HG03469 (cell line): ENCODE measurements at regions not wholly inside any gene's neighbourhood (a gene's known extent, or its start where the extent isn't known, plus 50 kb on each side); places are given as distances from the start of the nearest gene placed in this dataset.
A peak's percentile ranks its signal among the peaks of the same experiment; 100 is the strongest.

ENCODE experiments used
- ATAC-seq: cut with Tn5 transposase; IDR thresholded peaks from one replicate; pipeline ENCODE4 v1.9.1; 2021; ENCODE audit warnings: mild to moderate bottlenecking, moderate library complexity, moderate number of reproducible peaks; ENCODE audit not compliant: unreplicated experiment

- ATAC-seq, result no peak
Measured at GRCh38 chr1:98084188-98084587, 163.4 kb upstream of the DPYD start.

- ATAC-seq, result no peak
Measured at GRCh38 chr1:98081944-98082343, 161.1 kb upstream of the DPYD start.

GRCh38 chr1:98078596-98078995, 157.8 kb upstream of the DPYD start:
- ATAC-seq, result no peak

DNA sequence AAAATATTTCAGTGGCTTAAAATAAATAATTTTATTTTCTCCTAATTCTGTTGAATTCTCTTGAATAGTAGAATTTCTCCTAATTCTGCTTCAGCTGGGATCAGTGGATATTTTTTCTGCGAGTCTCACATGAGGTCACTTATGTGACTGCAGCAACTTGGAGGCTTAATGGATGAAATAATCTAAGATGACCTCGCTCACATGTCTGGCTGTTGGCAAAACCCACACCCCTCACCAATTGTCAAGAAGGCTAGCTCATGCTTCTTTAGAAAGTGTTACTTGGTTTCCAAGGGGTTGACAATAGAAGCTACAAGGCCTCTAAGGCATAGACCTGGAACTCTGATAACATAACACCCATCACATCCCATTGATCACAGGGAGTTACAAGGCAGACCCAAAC, 156.9 kb upstream of the DPYD start:
- ATAC-seq, result no peak

GRCh38 chr1:98075626-98076025, 154.8 kb upstream of the DPYD start:
- no peak for ATAC-seq

DNA sequence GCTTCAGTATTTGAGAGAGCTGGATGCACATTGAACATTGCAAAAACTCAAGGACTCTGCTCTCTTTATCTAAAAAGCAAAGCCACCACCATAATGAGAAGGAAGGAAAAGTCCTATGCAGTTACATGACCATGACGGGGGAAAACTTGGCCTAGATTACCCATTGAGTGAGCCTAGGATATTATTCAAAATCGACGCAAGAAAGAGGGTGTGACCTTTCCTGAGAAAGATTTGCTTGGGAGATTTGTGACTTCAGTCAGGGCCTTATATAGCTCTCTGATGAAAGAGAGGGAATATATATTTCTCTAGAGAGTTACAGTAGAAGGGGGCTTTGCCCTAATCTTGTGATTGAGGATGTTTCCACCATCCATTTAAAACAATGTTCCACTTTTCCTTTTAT, 153.0 kb upstream of the DPYD start:
- no peak for ATAC-seq

- ATAC-seq, result no peak
Measured at GRCh38 chr1:98073106-98073505, 152.3 kb upstream of the DPYD start.

GRCh38 chr1:98072047-98072446, 151.2 kb upstream of the DPYD start:
- no peak for ATAC-seq

GRCh38 chr1:98068016-98068415, 147.2 kb upstream of the DPYD start:
- ATAC-seq, result no peak

DNA sequence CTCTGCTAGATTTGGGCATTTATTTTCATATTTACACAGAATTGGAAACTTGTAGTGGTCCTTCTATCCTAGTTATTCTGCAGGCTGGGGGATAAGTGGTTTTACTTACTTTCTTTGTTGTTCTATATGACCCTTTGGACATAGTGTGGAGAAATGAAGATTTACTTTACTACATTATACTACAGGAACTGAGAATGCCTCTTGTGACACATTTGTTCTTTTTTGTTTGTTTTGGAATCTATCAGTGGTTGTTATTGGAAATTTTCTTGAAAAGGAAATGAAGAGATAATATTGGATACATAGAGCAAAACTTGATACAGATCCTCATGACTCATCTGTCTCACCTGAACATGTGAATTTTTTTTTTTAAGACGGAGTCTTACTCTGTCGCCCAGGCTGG, 146.1 kb upstream of the DPYD start:
- ATAC-seq, result no peak

GRCh38 chr1:98059620-98060019, 138.8 kb upstream of the DPYD start:
- no peak for ATAC-seq

- no peak for ATAC-seq
Measured at GRCh38 chr1:98058676-98059075, 137.8 kb upstream of the DPYD start.

DNA sequence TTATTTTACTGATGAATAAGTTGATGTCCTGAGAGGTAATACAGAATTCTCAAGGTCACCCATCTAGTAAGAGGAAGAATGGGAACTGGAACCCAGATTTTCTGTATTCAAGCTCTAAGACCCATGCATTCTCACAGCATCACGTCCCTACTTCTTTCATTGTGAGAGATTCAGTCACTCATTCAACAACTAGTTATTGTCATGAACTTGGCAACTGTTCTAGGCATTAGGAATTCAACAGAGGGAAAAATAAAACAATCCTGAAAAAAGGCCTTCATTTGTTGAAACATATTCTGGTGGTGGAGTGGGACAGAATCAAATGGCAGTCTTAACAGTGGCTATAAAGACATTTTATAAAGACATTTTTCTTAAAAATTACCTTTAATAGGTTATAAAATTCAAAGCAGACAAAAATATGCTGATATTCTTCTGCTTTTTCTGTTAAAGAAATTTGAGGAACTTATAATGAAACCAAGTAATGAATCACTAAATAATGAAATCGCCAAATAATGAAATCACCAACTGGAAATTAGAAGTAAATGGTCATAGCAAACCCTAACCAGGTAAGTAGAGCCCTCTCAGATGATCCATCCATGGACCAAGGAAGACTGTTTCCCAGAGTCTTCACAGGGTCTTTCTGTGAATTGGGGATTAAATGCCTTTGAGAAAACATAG, 136.5 kb upstream of the DPYD start:
- ATAC-seq, result no peak

- no peak for ATAC-seq
Measured at GRCh38 chr1:98056781-98057180, 135.9 kb upstream of the DPYD start.

DNA sequence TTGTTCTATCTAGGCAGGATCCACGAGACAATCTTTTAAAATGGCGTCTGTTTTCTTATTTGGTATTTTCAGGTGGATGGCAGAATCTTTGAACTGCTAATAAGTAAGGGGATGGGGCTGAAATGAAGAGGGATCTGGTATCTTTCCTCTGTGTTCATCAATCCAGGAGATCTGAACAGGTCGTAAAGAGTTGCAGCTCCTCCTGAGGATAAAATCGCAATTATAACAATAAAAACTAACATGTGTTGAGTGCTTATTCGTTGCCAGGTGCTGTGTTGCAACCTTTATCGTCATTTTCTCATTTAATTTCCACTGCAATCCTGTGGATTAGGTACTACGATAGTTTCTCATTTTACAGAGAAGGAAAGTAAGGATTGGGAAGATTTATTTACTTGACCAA, 134.6 kb upstream of the DPYD start:
- ATAC-seq, result no peak

- ATAC-seq, result no peak
Measured at GRCh38 chr1:98054786-98055185, 134.0 kb upstream of the DPYD start.

- ATAC-seq, result no peak
Measured at GRCh38 chr1:98054367-98054701, 133.5 kb upstream of the DPYD start.

DNA sequence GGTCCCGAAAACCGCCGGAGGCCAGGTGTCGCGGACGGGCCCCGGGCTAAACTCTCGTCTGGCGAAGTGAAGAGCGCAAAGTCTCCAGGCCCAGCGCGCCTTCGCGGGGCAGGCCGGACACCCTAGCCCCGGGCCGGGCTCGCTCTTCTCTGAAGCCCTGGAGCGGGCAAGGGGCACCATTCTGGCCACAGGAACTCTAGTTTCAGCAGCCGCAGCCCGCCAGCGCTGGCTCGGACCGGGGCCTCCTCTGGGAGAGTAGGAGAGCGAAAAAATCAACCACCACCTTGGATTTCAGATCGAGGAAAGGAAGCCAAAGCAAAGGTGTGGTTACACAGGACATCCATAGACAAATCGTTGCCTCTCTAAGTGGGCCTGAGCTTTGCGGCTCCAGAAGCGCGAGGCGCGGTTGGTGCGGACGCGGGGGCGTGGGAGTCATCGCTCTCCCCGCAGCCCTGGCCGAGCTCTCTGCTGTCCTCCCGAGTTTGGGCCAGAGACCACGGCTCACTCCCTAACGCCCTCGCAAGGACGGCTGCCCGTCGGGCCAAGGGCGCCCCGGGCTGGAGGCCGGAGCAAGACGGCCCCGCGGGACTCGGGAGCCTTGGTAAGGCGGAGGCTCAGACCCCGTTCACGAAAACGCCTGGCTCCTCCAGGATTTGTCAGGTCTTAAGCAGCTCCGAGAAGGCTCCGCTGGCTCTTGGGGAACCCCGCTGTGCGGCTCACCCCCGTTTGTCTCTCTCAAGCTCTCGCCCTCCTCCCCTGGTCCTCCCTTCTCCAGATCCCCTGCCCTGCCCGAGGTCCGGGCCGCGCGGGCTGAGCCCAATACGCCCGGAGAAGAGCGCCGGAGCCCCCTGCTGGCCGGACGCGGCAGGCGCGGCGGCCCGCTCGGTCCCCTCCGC, 132.9 kb upstream of the DPYD start:
- peak; percentile 88 for ATAC-seq

- ATAC-seq, result peak; percentile 49
Measured at GRCh38 chr1:98051065-98051675, 130.3 kb upstream of the DPYD start.

GRCh38 chr1:98049370-98050135, 128.7 kb upstream of the DPYD start:
- ATAC-seq, result no peak

DNA sequence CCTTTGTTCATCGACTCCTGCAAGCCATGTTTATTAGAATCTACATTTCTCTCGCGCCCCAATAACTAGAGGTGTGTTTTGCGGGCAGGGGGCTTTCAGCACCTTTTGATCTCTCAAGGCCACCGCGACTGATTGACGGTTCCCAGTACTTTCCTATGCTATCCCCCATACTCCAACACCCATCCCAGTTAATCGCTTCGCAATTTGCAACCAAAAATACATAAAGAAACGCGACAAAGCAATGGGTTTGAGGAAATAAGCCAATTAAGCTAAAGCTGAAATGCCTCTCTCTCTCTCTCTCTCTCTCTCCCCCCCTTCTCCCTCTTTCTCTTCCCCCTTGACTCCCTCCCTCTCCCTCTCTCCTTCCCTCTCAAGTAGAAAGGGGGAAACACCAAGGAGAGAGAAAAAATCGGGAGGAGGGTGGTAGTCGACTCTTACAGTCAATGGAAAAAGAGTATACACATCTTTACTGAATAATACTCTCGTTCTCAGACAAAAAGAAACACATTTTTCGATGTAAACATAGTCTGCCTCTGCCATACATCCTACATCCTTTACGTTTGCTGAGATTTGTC, 128.0 kb upstream of the DPYD start:
- ATAC-seq, result no peak
